KBM-7 (cell line): ENCODE measurements at regions not wholly inside any gene's neighbourhood (a gene's known extent, or its start where the extent isn't known, plus 50 kb on each side); places are given as distances from the start of the nearest gene placed in this dataset.
"Not testable (repeated sequence)": the region's sequence is repeated elsewhere in the genome, so short reads cannot be mapped to it uniquely, and the experiment has no call there.

Experiments used
- DNase-seq: peaks from one replicate; pipeline ENCODE4 v3.0.0-alpha.2; 2015
- in situ Hi-C: fragments of 300-500 bp; cut with MboI; formaldehyde crosslinking; loops from 2 replicates; pipeline ENCODE4 v1.14.3; 2020; ENCODE audit warnings: low sequenced_read_pairs, low pct_unique_long_range_greater_than_20kb, mixed read lengths

DNA sequence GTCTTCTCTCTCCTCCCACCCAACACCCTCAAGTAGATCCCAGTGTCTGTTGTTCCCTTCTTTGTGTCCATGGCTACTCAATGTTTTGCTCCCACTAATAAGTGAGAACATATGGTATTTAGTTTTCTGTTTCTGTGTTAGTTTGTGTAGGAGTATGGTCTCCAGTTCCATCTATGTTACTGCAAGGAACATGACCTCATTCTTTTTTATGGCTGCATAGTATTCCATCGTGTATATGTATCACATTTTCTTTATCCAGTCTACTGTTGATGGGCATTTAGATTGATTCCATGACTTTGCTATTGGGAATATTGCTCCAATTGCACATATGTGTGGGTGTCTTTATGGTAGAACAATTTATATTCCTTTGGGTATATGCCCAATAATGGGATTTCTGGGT lies 51.4 kb upstream of the SLC1A3 start:
- in situ Hi-C loops, DNase-seq: not testable (repeated sequence)
